ENCODE measurements at regions not wholly inside any gene's neighbourhood (a gene's known extent, or its start where the extent isn't known, plus 50 kb on each side); places are given as distances from the start of the nearest gene placed in this dataset.

DNA sequence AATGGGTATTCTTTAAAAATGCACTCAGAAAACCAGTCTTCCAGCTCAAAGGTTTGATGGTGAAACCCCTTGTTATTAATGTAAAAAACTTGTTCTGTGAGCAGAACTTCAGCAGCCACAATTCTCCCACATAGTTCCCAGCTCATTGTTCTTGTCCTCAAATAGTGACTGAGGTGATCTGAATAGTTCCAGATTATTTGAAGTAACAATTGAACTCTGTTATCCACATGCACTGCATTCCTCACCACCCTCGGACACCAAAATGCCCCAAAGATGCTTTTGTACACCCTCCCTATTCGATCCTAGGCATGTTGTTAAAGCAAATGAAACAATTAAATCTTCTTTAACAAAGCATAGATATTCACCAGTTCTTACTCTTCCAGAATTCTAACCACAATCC is 2186.8 kb upstream of the CELF4 start (continued):
- TF ChIP-seq REST (IDR thresholded peaks at IDR 0.05), result no peak

- TF ChIP-seq MAX (IDR thresholded peaks at IDR 0.05) (no peak), FOXA1 (IDR thresholded peaks at IDR 0.05) (no peak), REST (IDR thresholded peaks at IDR 0.05) (no peak), RXRA (IDR thresholded peaks at IDR 0.05) (no peak), SP1 (IDR thresholded peaks at IDR 0.05) (no peak), ATF3 (IDR thresholded peaks at IDR 0.05) (no peak), EGR1 (IDR thresholded peaks at IDR 0.05; ENCODE audit: low read depth in 2 of 2) (no peak)
- TF ChIP-seq, protein P1, sequence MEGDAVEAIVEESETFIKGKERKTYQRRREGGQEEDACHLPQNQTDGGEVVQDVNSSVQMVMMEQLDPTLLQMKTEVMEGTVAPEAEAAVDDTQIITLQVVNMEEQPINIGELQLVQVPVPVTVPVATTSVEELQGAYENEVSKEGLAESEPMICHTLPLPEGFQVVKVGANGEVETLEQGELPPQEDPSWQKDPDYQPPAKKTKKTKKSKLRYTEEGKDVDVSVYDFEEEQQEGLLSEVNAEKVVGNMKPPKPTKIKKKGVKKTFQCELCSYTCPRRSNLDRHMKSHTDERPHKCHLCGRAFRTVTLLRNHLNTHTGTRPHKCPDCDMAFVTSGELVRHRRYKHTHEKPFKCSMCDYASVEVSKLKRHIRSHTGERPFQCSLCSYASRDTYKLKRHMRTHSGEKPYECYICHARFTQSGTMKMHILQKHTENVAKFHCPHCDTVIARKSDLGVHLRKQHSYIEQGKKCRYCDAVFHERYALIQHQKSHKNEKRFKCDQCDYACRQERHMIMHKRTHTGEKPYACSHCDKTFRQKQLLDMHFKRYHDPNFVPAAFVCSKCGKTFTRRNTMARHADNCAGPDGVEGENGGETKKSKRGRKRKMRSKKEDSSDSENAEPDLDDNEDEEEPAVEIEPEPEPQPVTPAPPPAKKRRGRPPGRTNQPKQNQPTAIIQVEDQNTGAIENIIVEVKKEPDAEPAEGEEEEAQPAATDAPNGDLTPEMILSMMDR (IDR thresholded peaks at IDR 0.05; ENCODE audit: low read depth, low read length, missing input control), result no peak
- H3K9me3 ChIP-seq (ENCODE audit: control insufficient read depth in 4 of 4, low read length in 3 of 4), result no peaks in the 10 kb centered on the region
- WGBS, result 84% methylated on average over 4 of the region's 4 CpGs
- H3K27ac ChIP-seq (ENCODE audit: low read depth in 1 of 2, low read length in 2 of 2), result no peak overlapping the region
- H3K4me3 ChIP-seq (ENCODE audit: low read depth in 1 of 3, low read length in 3 of 3), result no peak overlapping the region
- no peaks in the 10 kb centered on the region for H3K36me3 ChIP-seq (ENCODE audit: control insufficient read depth in 4 of 4, insufficient read depth in 3 of 4, low read depth in 1 of 4, low read length in 3 of 4)
- H3K4me1 ChIP-seq (ENCODE audit: control insufficient read depth in 4 of 4, insufficient read depth in 4 of 4, low read length in 3 of 4), result no peaks in the 10 kb centered on the region
- no peak for DNase-seq (ENCODE audit: low spot score)
- no peak overlapping the region for H3K9ac ChIP-seq (ENCODE audit: low read depth in 1 of 2, low read length in 2 of 2)
- H3K27me3 ChIP-seq (ENCODE audit: control insufficient read depth in 4 of 4, insufficient read depth in 4 of 4, low read length in 3 of 4), result no peaks in the 10 kb centered on the region
Measured at GRCh38 chr18:39751921-39752320, 2186.3 kb upstream of the CELF4 start.

GRCh38 chr18:39751161-39751560 is 2185.6 kb upstream of the CELF4 start:
- Histone ChIP-seq H3K9me3 (ENCODE audit: control insufficient read depth in 4 of 4, low read length in 3 of 4) (no peaks in the 10 kb centered on the region), H3K36me3 (ENCODE audit: control insufficient read depth in 4 of 4, insufficient read depth in 3 of 4, low read depth in 1 of 4, low read length in 3 of 4) (no peaks in the 10 kb centered on the region), H3K27me3 (ENCODE audit: control insufficient read depth in 4 of 4, insufficient read depth in 4 of 4, low read length in 3 of 4) (no peaks in the 10 kb centered on the region), H3K4me1 (ENCODE audit: control insufficient read depth in 4 of 4, insufficient read depth in 4 of 4, low read length in 3 of 4) (no peaks in the 10 kb centered on the region), H3K27ac (ENCODE audit: low read depth in 1 of 2, low read length in 2 of 2) (no peak overlapping the region), H3K9ac (ENCODE audit: low read depth in 1 of 2, low read length in 2 of 2) (no peak overlapping the region), H3K4me3 (ENCODE audit: low read depth in 1 of 3, low read length in 3 of 3) (no peak overlapping the region)
- DNase-seq (ENCODE audit: low spot score), result no peak
- TF ChIP-seq RXRA (IDR thresholded peaks at IDR 0.05), result no peak
- TF ChIP-seq ATF3 (IDR thresholded peaks at IDR 0.05), result no peak
- TF ChIP-seq MAX (IDR thresholded peaks at IDR 0.05), result no peak
- no peak for TF ChIP-seq HNF4A (conservative IDR thresholded peaks at IDR 0.05)
- TF ChIP-seq GABPA (IDR thresholded peaks at IDR 0.05 in 1 of 2, conservative IDR thresholded peaks at IDR 0.05 in 1 of 2), result no peak
- TF ChIP-seq RAD21 (IDR thresholded peaks at IDR 0.05), result no peak
- 67% methylated on average over 1 of the region's 1 CpG for WGBS

Data from liver (tissue), 8 donors.